ENCODE measurements at regions not wholly inside any gene's neighbourhood (a gene's known extent, or its start where the extent isn't known, plus 50 kb on each side); places are given as distances from the start of the nearest gene placed in this dataset.

GRCh38 chr6:159101656-159102055 lies 56.9 kb upstream of the TAGAP start:
- Histone ChIP-seq H3K56ac (ENCODE audit: insufficient read length, low read depth, low read length) (no peak overlapping the region), H2BK12ac (ENCODE audit: insufficient read length, low read depth, low read length) (no peak overlapping the region), H2AFZ (ENCODE audit: low read length) (no peak overlapping the region), H3K4ac (ENCODE audit: low read depth, low read length) (no peak overlapping the region), H2BK5ac (ENCODE audit: insufficient read length, low read length) (no peak overlapping the region), H3K27me3 (ENCODE audit: insufficient read depth, low read length) (no peaks in the 10 kb centered on the region), H2BK15ac (ENCODE audit: low read depth, low read length) (no peak overlapping the region), H3K4me2 (ENCODE audit: insufficient read depth, insufficient read length, low read length) (no peak overlapping the region), H3K79me2 (ENCODE audit: insufficient read depth, low read length) (no peaks in the 10 kb centered on the region), H4K8ac (replicated peaks; ENCODE audit: insufficient read length, low read depth, low read length) (no peak overlapping the region), H3K23ac (ENCODE audit: insufficient read length, low read depth, low read length) (no peak overlapping the region), H3K18ac (ENCODE audit: insufficient read length, low read depth, low read length) (no peak overlapping the region), H3K4me1 (ENCODE audit: insufficient read depth, low read length) (no peaks in the 10 kb centered on the region; the same call in 1 of the 2 replicates), H3K9me3 (ENCODE audit: control insufficient read depth, low read depth, low read length) (no peaks in the 10 kb centered on the region), H3K27ac (ENCODE audit: insufficient read length, low read depth, low read length) (no peak overlapping the region), H3T11ph (ENCODE audit: low read length) (no peak overlapping the region), H3K23me2 (ENCODE audit: insufficient read length, low read depth, low read length, poor library complexity, severe bottlenecking) (no peaks in the 10 kb centered on the region), H4K5ac (ENCODE audit: insufficient read length, low read depth, low read length) (no peak overlapping the region), H2BK120ac (ENCODE audit: low read depth, low read length, poor library complexity, severe bottlenecking) (no peak overlapping the region), H2AK5ac (ENCODE audit: insufficient read length, low read length) (no peak overlapping the region), H2BK20ac (ENCODE audit: low read depth, low read length, poor library complexity, severe bottlenecking) (no peak overlapping the region), H3K14ac (ENCODE audit: insufficient read depth, low read length) (no peak overlapping the region), H3K79me1 (ENCODE audit: insufficient read depth, low read depth, low read length, poor library complexity, severe bottlenecking) (no peaks in the 10 kb centered on the region), H4K20me1 (ENCODE audit: control insufficient read depth, insufficient read depth, insufficient read length) (no peaks in the 10 kb centered on the region), H3K9ac (ENCODE audit: extremely low read depth, insufficient read length, low read length) (no peak overlapping the region), H4K91ac (ENCODE audit: insufficient read length, low read depth, low read length) (no peak overlapping the region)
- TF ChIP-seq CTCF (conservative IDR thresholded peaks at IDR 0.05) = no peak
- H3K36me3 Mint-ChIP-seq (ENCODE audit: insufficient read depth in 1 of 3, low read depth in 3 of 3) = no peaks in the 10 kb centered on the region
- peak overlapping the region in 1 of 3 experiments; percentile 42; a peak in 2 of 7 replicates for H3K27ac Mint-ChIP-seq
- no peak for DNase-seq
- WGBS (ENCODE audit: extremely low coverage, insufficient read length, low lambda C conversion rate) = no CpG with 5 or more reads among the region's 11 CpGs
- no peak overlapping the region for H3K4me3 Mint-ChIP-seq
- H3K27me3 Mint-ChIP-seq (ENCODE audit: low read depth) = no peaks in the 10 kb centered on the region
- no peaks in the 10 kb centered on the region for H3K9me3 Mint-ChIP-seq
- H3K4me1 Mint-ChIP-seq = peaks cover 10 to 11% of the 10 kb centered on the region in 2 experiments

All from H9 (cell line).